ENCODE measurements at regions not wholly inside any gene's neighbourhood (a gene's known extent, or its start where the extent isn't known, plus 50 kb on each side); places are given as distances from the start of the nearest gene placed in this dataset.
A peak's percentile ranks its signal among the peaks of the same experiment; 100 is the strongest.

GRCh38 chr15:35624881-35625280, 78.9 kb upstream of the DPH6 start:
- ATAC-seq (peak in 2 of 4 donors; percentile 55 to 76), DNase-seq (no peak)

GRCh38 chr15:35626571-35627318, 80.8 kb upstream of the DPH6 start:
- Histone ChIP-seq H3K27me3 (no peaks in the 10 kb centered on the region), H3K36me3 (no peaks in the 10 kb centered on the region), H3K9me3 (no peaks in the 10 kb centered on the region), H3K27ac (no peak overlapping the region), H3K4me1 (no peaks in the 10 kb centered on the region), H3K4me3 (no peak overlapping the region)
- intact Hi-C loops (cut with DNase I): no loop called here
- 38 to 39% methylated on average over 7 of the region's 7 CpGs for WGBS, 2 donors
- TF ChIP-seq CTCF (IDR thresholded peaks at IDR 0.05): no peak
- ATAC-seq (no peak), DNase-seq (no peak), FAIRE-seq (no peak)

More at GRCh38 chr15:35624881-35625280, 78.9 kb upstream of the DPH6 start:
- intact Hi-C loops (cut with DNase I): no loop called here
- 92 to 93% methylated on average over 3 of the region's 3 CpGs for WGBS, 2 donors
- TF ChIP-seq CTCF (IDR thresholded peaks at IDR 0.05): no peak
- H3K27me3 ChIP-seq: no peaks in the 10 kb centered on the region
- no peaks in the 10 kb centered on the region for H3K36me3 ChIP-seq
- H3K9me3 ChIP-seq: no peaks in the 10 kb centered on the region
- H3K4me1 ChIP-seq: no peaks in the 10 kb centered on the region
- FAIRE-seq: no peak
- H3K27ac ChIP-seq: no peak overlapping the region
- H3K4me3 ChIP-seq: no peak overlapping the region

- intact Hi-C loops (cut with DNase I): no loop called here
- no peaks in the 10 kb centered on the region for H3K4me1 ChIP-seq
- no peak for TF ChIP-seq CTCF (IDR thresholded peaks at IDR 0.05)
- WGBS, 2 donors: 85 to 86% methylated on average over 2 of the region's 2 CpGs
- DNase-seq: no peak
- H3K4me3 ChIP-seq: no peak overlapping the region
- H3K9me3 ChIP-seq: no peaks in the 10 kb centered on the region
- FAIRE-seq: no peak
- H3K27me3 ChIP-seq: no peaks in the 10 kb centered on the region
- ATAC-seq: no peak
- H3K27ac ChIP-seq: no peak overlapping the region
- no peaks in the 10 kb centered on the region for H3K36me3 ChIP-seq
These were observed 81.7 kb upstream of the DPH6 start for GRCh38 chr15:35627696-35628095.

GRCh38 chr15:35629766-35630165, 83.8 kb upstream of the DPH6 start:
- Histone ChIP-seq H3K4me1 (no peaks in the 10 kb centered on the region), H3K9me3 (no peaks in the 10 kb centered on the region), H3K27me3 (no peaks in the 10 kb centered on the region), H3K27ac (no peak overlapping the region), H3K4me3 (no peak overlapping the region), H3K36me3 (no peaks in the 10 kb centered on the region)
- no peak for TF ChIP-seq CTCF (IDR thresholded peaks at IDR 0.05)
- no peak for ATAC-seq
- WGBS, 2 donors: 72 to 76% methylated on average over 3 of the region's 3 CpGs
- DNase-seq: no peak
- no peak for FAIRE-seq
- intact Hi-C loops (cut with DNase I): no loop called here

GRCh38 chr15:35630532-35630931, 84.6 kb upstream of the DPH6 start:
- FAIRE-seq (no peak), DNase-seq (peak in 2 of 6 donors; percentile 3 to 13)
- 50 to 53% methylated on average over 3 of the region's 3 CpGs for WGBS, 2 donors

More at GRCh38 chr15:35630532-35630931, 84.6 kb upstream of the DPH6 start:
- Histone ChIP-seq H3K27ac (no peak overlapping the region), H3K36me3 (no peaks in the 10 kb centered on the region), H3K4me1 (no peaks in the 10 kb centered on the region), H3K9me3 (no peaks in the 10 kb centered on the region), H3K4me3 (no peak overlapping the region), H3K27me3 (no peaks in the 10 kb centered on the region)
- intact Hi-C loops (cut with DNase I): no loop called here
- ATAC-seq: peak; percentile 46 to 78 (median 70)
- no peak for TF ChIP-seq CTCF (IDR thresholded peaks at IDR 0.05)

Measured in pancreas (tissue), 10 donors.